ENCODE measurements at regions not wholly inside any gene's neighbourhood (a gene's known extent, or its start where the extent isn't known, plus 50 kb on each side); places are given as distances from the start of the nearest gene placed in this dataset.

GRCh38 chr3:8223766-8224165 lies 277.9 kb upstream of the LMCD1 start:
- ChIA-PET CTCF (interaction anchor here (0.7 kb wide), 1 partner anchor 1432 kb away, joined by 3 read pairs; no protein-coding TSS in a partner anchor), POLR2A (ENCODE audit: unreplicated experiment) (no interaction called here)
- no peak overlapping the region for H2AFZ ChIP-seq (replicated peaks; ENCODE audit: low read length, poor library complexity)
- H2AK5ac ChIP-seq (ENCODE audit: low read depth, low read length): no peak overlapping the region
- no peak overlapping the region for H3K18ac ChIP-seq (ENCODE audit: low read depth, low read length)
- no peak overlapping the region for H3K14ac ChIP-seq (replicated peaks; ENCODE audit: low read depth, low read length)
- H3K9me3 ChIP-seq (ENCODE audit: control insufficient read depth, insufficient read depth, low read length): no peaks in the 10 kb centered on the region
- intact Hi-C loops (cut with micrococcal nuclease) (no loop called here), in situ Hi-C loops (cut with MboI; ENCODE audit: low sequenced_read_pairs) (no loop called here), dilution Hi-C loops (cut with HindIII; ENCODE audit: low sequenced_read_pairs, unreplicated experiment) (no loop called here)
- H2BK120ac ChIP-seq (ENCODE audit: low read depth, low read length): no peak overlapping the region
- WGBS, 2 experiments (ENCODE audit: extremely low coverage in 2 of 2, insufficient read length in 1 of 2): no CpG with 5 or more reads among the region's 4 CpGs
- no peak overlapping the region for H4K5ac ChIP-seq (ENCODE audit: low read depth, low read length)
- no peak overlapping the region for H3K27ac ChIP-seq (ENCODE audit: insufficient read depth, low read length)
- H3K4ac ChIP-seq (ENCODE audit: low read depth, low read length): no peak overlapping the region
- no peaks in the 10 kb centered on the region for H3K9me1 ChIP-seq (ENCODE audit: insufficient read depth, low read length)
- H2BK20ac ChIP-seq (ENCODE audit: low read depth, low read length): no peak overlapping the region
- no peak overlapping the region for H2AK9ac ChIP-seq (replicated peaks; ENCODE audit: low read depth, low read length, poor library complexity)
- H3K23ac ChIP-seq (ENCODE audit: low read depth, low read length): no peak overlapping the region
- no peak overlapping the region for H2BK5ac ChIP-seq (ENCODE audit: low read depth, low read length, poor library complexity, severe bottlenecking)
- no peaks in the 10 kb centered on the region for H3K27me3 ChIP-seq (ENCODE audit: control insufficient read depth, insufficient read depth, low read length)
- H4K8ac ChIP-seq (ENCODE audit: low read depth in 2 of 2, low read length in 2 of 2): no peak overlapping the region
- no peaks in the 10 kb centered on the region for H4K20me1 ChIP-seq (ENCODE audit: insufficient read depth, low read length)
- TF ChIP-seq USF2 (IDR thresholded peaks at IDR 0.05; ENCODE audit: low read depth, low read length) (no peak), MXI1 (IDR thresholded peaks at IDR 0.05; ENCODE audit: borderline replicate concordance, low read depth, low read length) (no peak), SMC3 (IDR thresholded peaks at IDR 0.05; ENCODE audit: low read depth, low read length) (no peak), BHLHE40 (IDR thresholded peaks at IDR 0.05; ENCODE audit: low read depth, low read length) (no peak), RCOR1 (IDR thresholded peaks at IDR 0.05; ENCODE audit: insufficient replicate concordance, low read length) (no peak), CEBPB (IDR thresholded peaks at IDR 0.05; ENCODE audit: low read depth, low read length) (no peak), CHD1 (IDR thresholded peaks at IDR 0.05; ENCODE audit: low read depth, low read length) (no peak), RAD21 (IDR thresholded peaks at IDR 0.05; ENCODE audit: low read length) (no peak), MAZ (IDR thresholded peaks at IDR 0.05; ENCODE audit: borderline replicate concordance, low read depth, low read length) (no peak), NFE2L2 (IDR thresholded peaks at IDR 0.05; ENCODE audit: low read depth, low read length) (no peak), ELK1 (IDR thresholded peaks at IDR 0.05; ENCODE audit: borderline replicate concordance, low read depth, low read length) (no peak), FOS (IDR thresholded peaks at IDR 0.05; ENCODE audit: low read depth, low read length) (no peak), CTCF (conservative IDR thresholded peaks at IDR 0.05; ENCODE audit: low read depth, low read length) (no peak), POLR2A (IDR thresholded peaks at IDR 0.05; ENCODE audit: low read depth, low read length) (no peak)
- no peak overlapping the region for H3K56ac ChIP-seq (ENCODE audit: extremely low read depth, insufficient read depth, low read length)
- H3K36me3 ChIP-seq (ENCODE audit: control insufficient read depth, insufficient read depth, low read length): no peaks in the 10 kb centered on the region
- BruUV-seq (replicated peaks): no TSS peak
- H3K4me3 ChIP-seq (ENCODE audit: insufficient read depth, low read depth, low read length): no peak overlapping the region
- H3K4me2 ChIP-seq (ENCODE audit: low read depth, low read length): no peak overlapping the region
- no peak for DNase-seq
- no peaks in the 10 kb centered on the region for H3K4me1 ChIP-seq (ENCODE audit: control insufficient read depth, insufficient read depth, low read length)
- no peak overlapping the region for H3K9ac ChIP-seq (ENCODE audit: low read depth, low read length)
- H3K79me1 ChIP-seq (ENCODE audit: low read depth in 1 of 2, low read length in 2 of 2): no peaks in the 10 kb centered on the region
- no peak overlapping the region for H2BK15ac ChIP-seq (ENCODE audit: low read depth, low read length)
- no peak for ATAC-seq (ENCODE audit: low read depth)
- H4K91ac ChIP-seq (ENCODE audit: insufficient read depth, low read depth, low read length): no peak overlapping the region

All from IMR-90 (cell line).